OCI-LY7 (cell line): ENCODE measurements at regions not wholly inside any gene's neighbourhood (a gene's known extent, or its start where the extent isn't known, plus 50 kb on each side); places are given as distances from the start of the nearest gene placed in this dataset.

Source experiments
- EZH2phosphoT487 ChIP-seq: fragments of 200-600 bp; sonication (generic); IDR thresholded peaks from 2 replicates; pipeline ENCODE4 v1.6.1; 2018; ENCODE audit warnings: low read depth, borderline replicate concordance, mild to moderate bottlenecking, mixed run types, antibody characterized with exemption, low read length, moderate library complexity, mixed read lengths
- TF ChIP-seq, protein P1 (sequence below): fragments of 200-600 bp; sonication (generic); conservative IDR thresholded peaks from 2 replicates; pipeline ENCODE4 v1.5.1; 2014; ENCODE audit warnings: mild to moderate bottlenecking, antibody characterized with exemption, low read length, moderate library complexity, mixed read lengths

GRCh38 chr11:13216711-13217075 lies 60.9 kb upstream of the BMAL1 start:
- TF ChIP-seq, protein P1, sequence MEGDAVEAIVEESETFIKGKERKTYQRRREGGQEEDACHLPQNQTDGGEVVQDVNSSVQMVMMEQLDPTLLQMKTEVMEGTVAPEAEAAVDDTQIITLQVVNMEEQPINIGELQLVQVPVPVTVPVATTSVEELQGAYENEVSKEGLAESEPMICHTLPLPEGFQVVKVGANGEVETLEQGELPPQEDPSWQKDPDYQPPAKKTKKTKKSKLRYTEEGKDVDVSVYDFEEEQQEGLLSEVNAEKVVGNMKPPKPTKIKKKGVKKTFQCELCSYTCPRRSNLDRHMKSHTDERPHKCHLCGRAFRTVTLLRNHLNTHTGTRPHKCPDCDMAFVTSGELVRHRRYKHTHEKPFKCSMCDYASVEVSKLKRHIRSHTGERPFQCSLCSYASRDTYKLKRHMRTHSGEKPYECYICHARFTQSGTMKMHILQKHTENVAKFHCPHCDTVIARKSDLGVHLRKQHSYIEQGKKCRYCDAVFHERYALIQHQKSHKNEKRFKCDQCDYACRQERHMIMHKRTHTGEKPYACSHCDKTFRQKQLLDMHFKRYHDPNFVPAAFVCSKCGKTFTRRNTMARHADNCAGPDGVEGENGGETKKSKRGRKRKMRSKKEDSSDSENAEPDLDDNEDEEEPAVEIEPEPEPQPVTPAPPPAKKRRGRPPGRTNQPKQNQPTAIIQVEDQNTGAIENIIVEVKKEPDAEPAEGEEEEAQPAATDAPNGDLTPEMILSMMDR, result no peak
- TF ChIP-seq EZH2phosphoT487, result no peak
